NB4 (cell line): ENCODE measurements at regions not wholly inside any gene's neighbourhood (a gene's known extent, or its start where the extent isn't known, plus 50 kb on each side); places are given as distances from the start of the nearest gene placed in this dataset.

Experiments
- DNase-seq: peaks from one replicate; pipeline ENCODE4 v3.0.0; 2010; ENCODE audit warnings: low read depth
- H3K4me3 ChIP-seq: one replicate; pipeline ENCODE4 v1.5.1; 2011; ENCODE audit warnings: mild to moderate bottlenecking, low read depth, low read length, moderate library complexity
- MYC ChIP-seq: IDR thresholded peaks from 2 replicates; pipeline ENCODE4 v1.6.1; 2011; ENCODE audit warnings: low read depth, low read length
- POLR2A ChIP-seq: IDR thresholded peaks from 2 replicates; pipeline ENCODE4 v1.6.1; 2011; ENCODE audit warnings: mild to moderate bottlenecking; ENCODE audit not compliant: insufficient read length; ENCODE audit errors: extremely low read depth
- TF ChIP-seq, protein P1 (sequence below): IDR thresholded peaks from 2 replicates; pipeline ENCODE4 v1.6.1; 2011; ENCODE audit warnings: low read depth, low read length
- TF ChIP-seq, protein P2 (sequence below): IDR thresholded peaks from one replicate; pipeline ENCODE4 v1.5.1; 2012; ENCODE audit warnings: low read depth, low read length

DNA sequence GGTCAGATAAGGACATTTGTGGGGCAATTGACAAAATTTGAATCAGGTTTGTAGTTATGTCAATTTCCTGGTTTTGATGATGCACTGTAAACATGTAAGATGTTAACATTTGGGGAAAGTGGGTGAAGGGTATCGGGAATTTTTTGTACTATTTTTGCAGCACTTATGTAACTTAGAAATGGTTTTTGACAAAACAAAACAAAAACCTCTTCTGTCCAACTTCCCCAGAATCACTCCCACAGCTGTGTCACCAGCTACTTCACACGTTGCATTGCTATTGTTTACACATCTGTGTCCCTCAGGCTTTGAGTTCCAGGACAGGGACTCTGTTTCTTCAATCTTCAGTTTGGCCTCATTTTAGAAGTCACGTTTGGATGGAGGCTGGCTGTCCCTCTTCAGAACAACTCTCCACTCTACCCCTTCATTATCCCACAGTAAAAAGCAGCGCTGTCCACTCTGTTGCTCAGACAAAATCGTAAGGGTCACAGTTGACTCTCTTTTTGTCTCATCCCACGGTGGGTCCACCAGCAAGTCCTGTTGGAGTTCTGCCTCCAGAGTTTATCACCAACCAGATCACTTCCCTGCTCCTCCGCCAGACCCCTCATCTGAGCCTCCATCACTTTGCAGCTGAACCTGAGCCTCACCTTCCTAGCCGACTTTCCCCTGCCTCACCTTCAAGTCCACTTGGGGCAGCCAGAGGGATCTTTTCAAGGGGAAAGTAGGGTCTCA lies 63.2 kb downstream of the NENF start:
- no peak overlapping the region for H3K4me3 ChIP-seq
- no peak for DNase-seq
- TF ChIP-seq, protein P1, sequence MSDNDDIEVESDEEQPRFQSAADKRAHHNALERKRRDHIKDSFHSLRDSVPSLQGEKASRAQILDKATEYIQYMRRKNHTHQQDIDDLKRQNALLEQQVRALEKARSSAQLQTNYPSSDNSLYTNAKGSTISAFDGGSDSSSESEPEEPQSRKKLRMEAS: no peak
- TF ChIP-seq MYC: no peak
- no peak for TF ChIP-seq POLR2A
- TF ChIP-seq, protein P2, sequence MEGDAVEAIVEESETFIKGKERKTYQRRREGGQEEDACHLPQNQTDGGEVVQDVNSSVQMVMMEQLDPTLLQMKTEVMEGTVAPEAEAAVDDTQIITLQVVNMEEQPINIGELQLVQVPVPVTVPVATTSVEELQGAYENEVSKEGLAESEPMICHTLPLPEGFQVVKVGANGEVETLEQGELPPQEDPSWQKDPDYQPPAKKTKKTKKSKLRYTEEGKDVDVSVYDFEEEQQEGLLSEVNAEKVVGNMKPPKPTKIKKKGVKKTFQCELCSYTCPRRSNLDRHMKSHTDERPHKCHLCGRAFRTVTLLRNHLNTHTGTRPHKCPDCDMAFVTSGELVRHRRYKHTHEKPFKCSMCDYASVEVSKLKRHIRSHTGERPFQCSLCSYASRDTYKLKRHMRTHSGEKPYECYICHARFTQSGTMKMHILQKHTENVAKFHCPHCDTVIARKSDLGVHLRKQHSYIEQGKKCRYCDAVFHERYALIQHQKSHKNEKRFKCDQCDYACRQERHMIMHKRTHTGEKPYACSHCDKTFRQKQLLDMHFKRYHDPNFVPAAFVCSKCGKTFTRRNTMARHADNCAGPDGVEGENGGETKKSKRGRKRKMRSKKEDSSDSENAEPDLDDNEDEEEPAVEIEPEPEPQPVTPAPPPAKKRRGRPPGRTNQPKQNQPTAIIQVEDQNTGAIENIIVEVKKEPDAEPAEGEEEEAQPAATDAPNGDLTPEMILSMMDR: no peak

DNA sequence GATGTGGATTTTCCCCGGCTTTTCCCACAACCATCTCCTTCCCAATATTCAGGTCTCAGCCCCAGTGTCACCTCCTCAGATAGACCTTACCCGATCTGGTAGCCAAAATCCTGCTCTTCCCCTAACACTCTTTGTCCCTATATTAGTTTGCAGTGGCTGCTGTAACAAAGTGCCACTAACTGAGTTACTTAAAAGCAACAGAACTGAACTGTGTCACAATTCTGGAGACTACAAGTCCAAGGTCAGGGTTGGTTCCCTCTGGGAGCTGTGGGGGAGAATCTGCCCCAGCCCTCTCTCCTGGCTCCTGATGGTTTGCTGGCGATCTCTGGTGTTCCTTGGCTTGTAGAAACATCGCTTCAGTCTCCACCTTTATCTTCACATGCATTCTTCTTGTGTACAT lies 64.0 kb downstream of the NENF start:
- no peak for DNase-seq
- no peak for TF ChIP-seq MYC
- TF ChIP-seq, protein P2: no peak
- TF ChIP-seq POLR2A: no peak
- no peak overlapping the region for H3K4me3 ChIP-seq

DNA sequence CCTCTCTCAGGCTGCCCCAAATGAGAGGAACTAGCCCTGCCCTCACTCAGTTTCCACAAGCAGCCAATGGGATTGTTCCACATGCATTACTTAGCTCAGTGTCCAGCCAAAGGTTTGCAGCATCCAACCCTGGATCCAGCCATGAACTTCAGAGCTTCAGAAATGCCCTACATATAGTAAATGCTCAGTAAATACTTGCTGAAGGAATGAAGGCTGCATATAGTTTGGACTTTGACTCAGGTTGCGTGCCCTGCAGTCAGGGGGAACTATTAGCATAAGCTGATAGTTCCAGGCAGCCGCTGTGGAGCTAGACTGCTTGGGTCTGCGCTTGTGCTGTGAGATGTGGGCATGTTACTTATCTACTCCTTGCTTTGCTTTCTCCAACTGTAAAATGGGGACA lies 64.8 kb downstream of the NENF start:
- no peak for TF ChIP-seq POLR2A
- TF ChIP-seq, protein P1: no peak
- TF ChIP-seq MYC: no peak
- TF ChIP-seq, protein P2: no peak
- no peak for DNase-seq
- no peak overlapping the region for H3K4me3 ChIP-seq

DNA sequence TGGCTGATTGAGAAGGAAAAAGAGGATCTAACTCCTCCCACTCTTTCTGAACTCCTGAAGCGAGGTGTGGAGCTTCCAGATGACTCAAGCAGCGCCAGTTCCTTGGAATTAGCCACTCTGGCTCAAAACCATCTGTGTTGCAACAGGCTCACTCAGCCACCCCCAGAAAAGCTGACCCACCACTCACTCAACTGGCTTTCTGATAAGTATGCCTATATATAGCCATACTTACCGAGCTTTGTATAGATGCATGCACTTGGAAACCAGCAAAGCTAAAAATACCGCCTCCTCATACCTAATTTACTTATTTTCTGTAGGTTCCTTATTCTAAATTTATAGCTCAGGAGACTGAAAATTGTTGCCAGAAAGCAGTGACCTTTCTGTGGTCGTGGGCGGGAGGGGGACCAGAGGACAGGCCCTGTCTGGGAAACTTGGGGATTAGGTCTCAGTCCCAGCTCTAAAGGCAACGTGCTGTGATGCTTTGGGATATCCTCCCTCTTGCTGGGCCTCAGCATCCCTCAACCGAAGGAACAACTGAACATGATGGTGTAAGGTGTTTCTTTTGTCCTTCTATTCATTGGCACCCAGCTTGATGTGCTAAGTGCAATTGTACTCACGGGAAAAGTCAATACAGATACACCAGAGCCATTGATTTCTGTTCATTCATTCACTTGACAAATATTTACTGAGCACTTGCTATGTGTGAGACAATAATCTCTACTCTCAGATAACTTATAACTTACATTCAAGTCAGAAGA lies 65.7 kb downstream of the NENF start:
- DNase-seq: peak; percentile 44
- H3K4me3 ChIP-seq: no peak overlapping the region
- TF ChIP-seq, protein P2: no peak
- TF ChIP-seq, protein P1: no peak
- TF ChIP-seq POLR2A (no peak), MYC (no peak)

DNA sequence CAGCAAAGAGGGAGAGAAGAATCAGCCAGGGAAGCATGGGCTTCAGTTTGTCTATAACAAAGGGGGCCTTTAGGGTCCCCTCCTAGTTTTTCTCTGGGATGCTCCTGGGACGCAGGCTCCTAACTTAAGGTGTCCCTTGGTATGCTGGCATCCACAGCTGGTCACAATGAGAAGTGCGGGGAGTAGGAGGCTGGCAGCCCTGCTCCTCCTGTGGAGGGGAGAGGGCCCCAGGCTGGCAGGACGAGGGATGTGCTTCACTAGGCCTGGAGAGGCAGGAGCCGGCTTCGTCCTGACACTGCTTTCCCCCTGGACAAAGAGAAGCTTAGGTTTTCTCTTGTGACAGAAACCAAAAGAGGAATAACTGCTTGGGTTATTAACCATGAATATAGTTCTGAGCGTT lies 67.6 kb downstream of the NENF start:
- no peak overlapping the region for H3K4me3 ChIP-seq
- TF ChIP-seq, protein P2: no peak
- TF ChIP-seq, protein P1: no peak
- TF ChIP-seq POLR2A: no peak
- no peak for TF ChIP-seq MYC
- DNase-seq: no peak
